NCI-H2081 treated with DMSO at 0.1 percent for 48 hours (cell line): ENCODE measurements at regions not wholly inside any gene's neighbourhood (a gene's known extent, or its start where the extent isn't known, plus 50 kb on each side); places are given as distances from the start of the nearest gene placed in this dataset.
"Not testable (repeated sequence)": the region's sequence is repeated elsewhere in the genome, so short reads cannot be mapped to it uniquely, and the experiment has no call there.

ENCODE experiments used
- DNase-seq: peaks from one replicate; lab custom pipeline; 2025; lab: John Stamatoyannopoulos, UW

- not testable (repeated sequence) for DNase-seq
Observed at GRCh38 chrX:124181515-124181914, 150.9 kb upstream of the TEX13D start.

- no peak for DNase-seq
Observed at GRCh38 chrX:124190440-124190839, 142.0 kb upstream of the TEX13D start.

- DNase-seq: no peak
Observed at GRCh38 chrX:124194199-124194598, 138.3 kb upstream of the TEX13D start.

- no peak for DNase-seq
Observed at GRCh38 chrX:124194901-124195300, 137.6 kb upstream of the TEX13D start.

GRCh38 chrX:124203311-124203710 lies 129.1 kb upstream of the TEX13D start:
- DNase-seq: no peak

- DNase-seq: no peak
Observed at GRCh38 chrX:124208660-124209059, 123.8 kb upstream of the TEX13D start.

- DNase-seq: no peak
Observed at GRCh38 chrX:124209792-124210576, 122.5 kb upstream of the TEX13D start.

- DNase-seq: peak; percentile 29
Observed at GRCh38 chrX:124211312-124211942, 121.0 kb upstream of the TEX13D start.

GRCh38 chrX:124212622-124213021 lies 119.8 kb upstream of the TEX13D start:
- DNase-seq: no peak

- no peak for DNase-seq
Observed at GRCh38 chrX:124215786-124216185, 116.7 kb upstream of the TEX13D start.

- no peak for DNase-seq
Observed at GRCh38 chrX:124216396-124217115, 115.9 kb upstream of the TEX13D start.

GRCh38 chrX:124217304-124218251 lies 114.9 kb upstream of the TEX13D start:
- no peak for DNase-seq

- DNase-seq: no peak
Observed at GRCh38 chrX:124223524-124223923, 108.9 kb upstream of the TEX13D start.

- no peak for DNase-seq
Observed at GRCh38 chrX:124224528-124224927, 107.9 kb upstream of the TEX13D start.

- DNase-seq: no peak
Observed at GRCh38 chrX:124226129-124226528, 106.3 kb upstream of the TEX13D start.

- no peak for DNase-seq
Observed at GRCh38 chrX:124228849-124229248, 103.6 kb upstream of the TEX13D start.

- DNase-seq: no peak
Observed at GRCh38 chrX:124229374-124229773, 103.1 kb upstream of the TEX13D start.

- no peak for DNase-seq
Observed at GRCh38 chrX:124230655-124231450, 101.6 kb upstream of the TEX13D start.

- no peak for DNase-seq
Observed at GRCh38 chrX:124231451-124231759, 101.1 kb upstream of the TEX13D start.

- no peak for DNase-seq
Observed at GRCh38 chrX:124232523-124233201, 99.8 kb upstream of the TEX13D start.

GRCh38 chrX:124234348-124234747 lies 98.1 kb upstream of the TEX13D start:
- DNase-seq: no peak
